ENCODE measurements at regions not wholly inside any gene's neighbourhood (a gene's known extent, or its start where the extent isn't known, plus 50 kb on each side); places are given as distances from the start of the nearest gene placed in this dataset.

DNA sequence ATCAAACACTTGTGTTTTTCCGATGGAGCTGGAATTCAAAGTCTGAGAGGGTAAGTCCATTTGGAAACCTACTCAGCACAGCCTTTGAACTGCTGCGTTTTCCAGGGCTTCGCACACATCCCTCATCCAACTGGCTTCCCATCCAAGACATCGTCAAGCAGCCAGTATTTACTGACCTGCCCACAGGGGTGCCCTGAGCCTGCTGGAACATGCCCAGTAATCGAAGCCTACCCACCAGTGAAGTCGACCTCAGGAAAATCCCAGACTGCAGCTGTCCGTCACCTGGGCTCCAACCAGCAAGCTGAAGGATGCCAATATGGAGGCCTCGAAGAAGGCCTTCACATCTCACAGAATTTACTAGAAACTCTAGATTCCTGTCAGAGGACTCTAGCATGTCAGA, 261.6 kb downstream of the PLPP3 start:
- Histone ChIP-seq H3K9ac (no peak overlapping the region), H4K20me1 (ENCODE audit: low read depth) (no peaks in the 10 kb centered on the region), H2AFZ (replicated peaks) (no peak overlapping the region), H3K27me3 (no peaks in the 10 kb centered on the region), H3K9me3 (ENCODE audit: low read depth) (no peaks in the 10 kb centered on the region), H3K4me2 (no peak overlapping the region), H3K36me3 (no peaks in the 10 kb centered on the region), H3K4me1 (no peaks in the 10 kb centered on the region), H3K4me3 (no peak overlapping the region), H3F3A (ENCODE audit: low read depth) (no peaks in the 10 kb centered on the region), H3K79me2 (ENCODE audit: low read depth) (no peaks in the 10 kb centered on the region), H3K27ac (no peak overlapping the region)
- Mint-ChIP-seq H3K4me1 (peaks cover 13% of the 10 kb centered on the region), H3K9me3 (peaks cover 7% of the 10 kb centered on the region), H3K27ac (no peak overlapping the region), H3K27me3 (ENCODE audit: insufficient read depth, low read depth) (no peaks in the 10 kb centered on the region), H3K36me3 (peaks cover 1% of the 10 kb centered on the region), H3K4me3 (no peak overlapping the region)
- TF ChIP-seq EZH2 (IDR thresholded peaks at IDR 0.05) (no peak), EZH2phosphoT487 (IDR thresholded peaks at IDR 0.05) (no peak)
- TF ChIP-seq, protein P1, sequence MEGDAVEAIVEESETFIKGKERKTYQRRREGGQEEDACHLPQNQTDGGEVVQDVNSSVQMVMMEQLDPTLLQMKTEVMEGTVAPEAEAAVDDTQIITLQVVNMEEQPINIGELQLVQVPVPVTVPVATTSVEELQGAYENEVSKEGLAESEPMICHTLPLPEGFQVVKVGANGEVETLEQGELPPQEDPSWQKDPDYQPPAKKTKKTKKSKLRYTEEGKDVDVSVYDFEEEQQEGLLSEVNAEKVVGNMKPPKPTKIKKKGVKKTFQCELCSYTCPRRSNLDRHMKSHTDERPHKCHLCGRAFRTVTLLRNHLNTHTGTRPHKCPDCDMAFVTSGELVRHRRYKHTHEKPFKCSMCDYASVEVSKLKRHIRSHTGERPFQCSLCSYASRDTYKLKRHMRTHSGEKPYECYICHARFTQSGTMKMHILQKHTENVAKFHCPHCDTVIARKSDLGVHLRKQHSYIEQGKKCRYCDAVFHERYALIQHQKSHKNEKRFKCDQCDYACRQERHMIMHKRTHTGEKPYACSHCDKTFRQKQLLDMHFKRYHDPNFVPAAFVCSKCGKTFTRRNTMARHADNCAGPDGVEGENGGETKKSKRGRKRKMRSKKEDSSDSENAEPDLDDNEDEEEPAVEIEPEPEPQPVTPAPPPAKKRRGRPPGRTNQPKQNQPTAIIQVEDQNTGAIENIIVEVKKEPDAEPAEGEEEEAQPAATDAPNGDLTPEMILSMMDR (IDR thresholded peaks at IDR 0.05), result no peak
- no peak for DNase-seq (ENCODE audit: low spot score)

- H3K4me3 ChIP-seq, result no peak overlapping the region
- H3K4me2 ChIP-seq, result no peak overlapping the region
- H3F3A ChIP-seq (ENCODE audit: low read depth), result no peaks in the 10 kb centered on the region
- Mint-ChIP-seq H3K4me1 (peaks cover 4% of the 10 kb centered on the region), H3K27ac (no peak overlapping the region), H3K9me3 (peaks cover 7% of the 10 kb centered on the region), H3K27me3 (ENCODE audit: insufficient read depth, low read depth) (peaks cover 3% of the 10 kb centered on the region), H3K4me3 (no peak overlapping the region), H3K36me3 (peaks cover 1% of the 10 kb centered on the region)
- H4K20me1 ChIP-seq (ENCODE audit: low read depth), result no peaks in the 10 kb centered on the region
- H3K9me3 ChIP-seq (ENCODE audit: low read depth), result no peaks in the 10 kb centered on the region
- no peaks in the 10 kb centered on the region for H3K4me1 ChIP-seq
- no peaks in the 10 kb centered on the region for H3K79me2 ChIP-seq (ENCODE audit: low read depth)
- no peaks in the 10 kb centered on the region for H3K27me3 ChIP-seq
- H3K9ac ChIP-seq, result no peak overlapping the region
- no peaks in the 10 kb centered on the region for H3K36me3 ChIP-seq
- no peak for DNase-seq (ENCODE audit: low spot score)
- no peak for TF ChIP-seq EZH2 (IDR thresholded peaks at IDR 0.05)
- TF ChIP-seq, protein P1 (IDR thresholded peaks at IDR 0.05), result no peak
- TF ChIP-seq EZH2phosphoT487 (IDR thresholded peaks at IDR 0.05), result no peak
- H3K27ac ChIP-seq, result no peak overlapping the region
- no peak overlapping the region for H2AFZ ChIP-seq (replicated peaks)
These were observed 263.9 kb downstream of the PLPP3 start for GRCh38 chr1:56315293-56315942.

DNA sequence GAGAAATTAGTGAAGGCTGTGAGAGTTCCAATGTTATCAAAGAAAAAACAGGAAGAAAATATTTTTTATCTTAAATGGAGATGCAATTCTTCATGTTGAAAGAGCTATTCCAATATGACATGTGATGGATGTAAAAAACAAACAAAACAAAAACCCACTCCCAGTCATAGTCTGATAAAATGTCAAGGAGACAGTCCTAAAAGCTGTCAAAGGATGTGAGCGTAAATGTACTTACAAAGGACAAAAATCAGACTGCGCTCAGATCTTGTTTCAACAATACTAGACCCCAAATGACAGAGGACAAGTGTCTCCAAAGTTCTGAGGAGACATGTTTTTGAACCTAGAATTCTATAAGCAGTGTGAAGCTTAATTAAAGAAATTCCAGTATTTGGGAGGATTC, 265.8 kb downstream of the PLPP3 start:
- H3K27ac ChIP-seq, result no peak overlapping the region
- Mint-ChIP-seq H3K27ac (no peak overlapping the region), H3K36me3 (peaks cover 1% of the 10 kb centered on the region), H3K27me3 (ENCODE audit: insufficient read depth, low read depth) (peaks cover 5% of the 10 kb centered on the region), H3K4me1 (peaks cover 4% of the 10 kb centered on the region), H3K4me3 (no peak overlapping the region), H3K9me3 (peaks cover 10% of the 10 kb centered on the region)
- no peaks in the 10 kb centered on the region for H3K36me3 ChIP-seq
- no peaks in the 10 kb centered on the region for H3K9me3 ChIP-seq (ENCODE audit: low read depth)
- H3K4me1 ChIP-seq, result no peaks in the 10 kb centered on the region
- no peak overlapping the region for H3K9ac ChIP-seq
- no peak overlapping the region for H2AFZ ChIP-seq (replicated peaks)
- DNase-seq (ENCODE audit: low spot score), result no peak
- TF ChIP-seq EZH2 (IDR thresholded peaks at IDR 0.05) (no peak), EZH2phosphoT487 (IDR thresholded peaks at IDR 0.05) (no peak)
- TF ChIP-seq, protein P1 (IDR thresholded peaks at IDR 0.05), result no peak
- no peaks in the 10 kb centered on the region for H3K79me2 ChIP-seq (ENCODE audit: low read depth)
- no peaks in the 10 kb centered on the region for H3F3A ChIP-seq (ENCODE audit: low read depth)
- H4K20me1 ChIP-seq (ENCODE audit: low read depth), result no peaks in the 10 kb centered on the region
- H3K4me2 ChIP-seq, result no peak overlapping the region
- H3K4me3 ChIP-seq, result no peak overlapping the region
- H3K27me3 ChIP-seq, result no peaks in the 10 kb centered on the region

Measured in neural progenitor cell (in vitro differentiated cells).